Panc1 (cell line): ENCODE measurements at regions not wholly inside any gene's neighbourhood (a gene's known extent, or its start where the extent isn't known, plus 50 kb on each side); places are given as distances from the start of the nearest gene placed in this dataset.

Experiments used
- ATAC-seq: fragments of 200-7000 bp; cut with Tn5 transposase; 2 replicates; pipeline ENCODE4 v1.9.1; 2020; ENCODE audit warnings: mild to moderate bottlenecking, moderate library complexity
- BruUV-seq: library from RNA; stranded (reverse); fragments of 400-500 nt; replicated peaks from 2 replicates; lab custom pipeline; 2021; lab: Mats Ljungman, UMichigan
- CTCF ChIA-PET: fragments of 300-600 bp; sonication (Branson Sonifier 250); formaldehyde crosslinking; loops from one replicate; lab custom pipeline; 2022; ENCODE audit warnings: antibody characterized with exemption; lab: Charles Lee
- POLR2A ChIA-PET: fragments of 300-600 bp; sonication (Branson Sonifier 250); formaldehyde crosslinking; loops from one replicate; lab custom pipeline; 2022; ENCODE audit warnings: antibody characterized with exemption; lab: Charles Lee
- DNase-seq: peaks from one replicate; pipeline ENCODE4 v3.0.0-alpha.2; 2010; ENCODE audit warnings: low read depth, low spot score
- H3K27ac ChIP-seq: 2 replicates; pipeline ENCODE4 v1.5.1; 2011; ENCODE audit warnings: mild to moderate bottlenecking, low read length, inconsistent platforms
- H3K27me3 ChIP-seq: fragments of 200-500 bp; sonication (Bioruptor generic); 2 replicates; pipeline ENCODE4 v1.6.0; 2014; ENCODE audit warnings: low read length, inconsistent platforms; ENCODE audit not compliant: control insufficient read depth, insufficient read depth
- H3K36me3 ChIP-seq: fragments of 200-500 bp; sonication (Bioruptor generic); 2 replicates; pipeline ENCODE4 v1.5.1; 2014; ENCODE audit warnings: inconsistent platforms, mild to moderate bottlenecking, low read length, moderate library complexity; ENCODE audit not compliant: control insufficient read depth, insufficient read depth
- H3K4me1 ChIP-seq: 2 replicates; pipeline ENCODE4 v1.5.1; 2011; ENCODE audit warnings: inconsistent platforms, mild to moderate bottlenecking, low read length, moderate library complexity; ENCODE audit not compliant: control insufficient read depth, insufficient read depth
- H3K4me3 ChIP-seq, 2 experiments: 2 replicates each; pipeline ENCODE4 v1.5.1; 2011 to 2012; ENCODE audit warnings: low read depth in 2 of 2, low read length in 2 of 2, mild to moderate bottlenecking in 2 of 2, inconsistent platforms in 1 of 2, moderate library complexity in 1 of 2
- H3K9me3 ChIP-seq: fragments of 200-500 bp; sonication (Bioruptor generic); 2 replicates; pipeline ENCODE4 v1.5.1; 2014; ENCODE audit warnings: low read depth, mild to moderate bottlenecking, inconsistent platforms, low read length, moderate library complexity; ENCODE audit not compliant: control insufficient read depth, insufficient read depth
- CTCF ChIP-seq: fragments of 450-650 bp; IDR thresholded peaks from 2 replicates; pipeline ENCODE4 v1.5.1; 2017; ENCODE audit warnings: mild to moderate bottlenecking
- POLR2AphosphoS5 ChIP-seq: IDR thresholded peaks from 2 replicates; pipeline ENCODE4 v1.6.1; 2012; ENCODE audit warnings: mild to moderate bottlenecking, low read depth, low read length, moderate library complexity
- REST ChIP-seq, 2 experiments: IDR thresholded peaks; 2 replicates each; pipeline ENCODE4 v1.6.1; 2011 to 2012; ENCODE audit warnings: low read depth in 2 of 2, control low read depth in 1 of 2, low read length in 1 of 2, mild to moderate bottlenecking in 1 of 2, moderate library complexity in 1 of 2; ENCODE audit not compliant: insufficient read depth in 1 of 2
- SIN3A ChIP-seq: IDR thresholded peaks from 2 replicates; pipeline ENCODE4 v1.6.1; 2012; ENCODE audit warnings: low read depth, mild to moderate bottlenecking, low read length, moderate library complexity, borderline replicate concordance; ENCODE audit not compliant: insufficient read depth
- TCF7L2 ChIP-seq: IDR thresholded peaks from 2 replicates; pipeline ENCODE4 v1.6.1; 2011; ENCODE audit warnings: mild to moderate bottlenecking, low read depth, low read length, inconsistent platforms
- in situ Hi-C: cut with HindIII; loops from 2 replicates; pipeline ENCODE4 v1.10.0; 2016; ENCODE audit warnings: low sequenced_read_pairs, low pct_unique_long_range_greater_than_20kb
- intact Hi-C: fragments of 100-400 bp; cut with micrococcal nuclease; formaldehyde crosslinking; loops from one replicate; pipeline ENCODE4 v1.10.0; 2022; ENCODE audit not compliant: unreplicated experiment

DNA sequence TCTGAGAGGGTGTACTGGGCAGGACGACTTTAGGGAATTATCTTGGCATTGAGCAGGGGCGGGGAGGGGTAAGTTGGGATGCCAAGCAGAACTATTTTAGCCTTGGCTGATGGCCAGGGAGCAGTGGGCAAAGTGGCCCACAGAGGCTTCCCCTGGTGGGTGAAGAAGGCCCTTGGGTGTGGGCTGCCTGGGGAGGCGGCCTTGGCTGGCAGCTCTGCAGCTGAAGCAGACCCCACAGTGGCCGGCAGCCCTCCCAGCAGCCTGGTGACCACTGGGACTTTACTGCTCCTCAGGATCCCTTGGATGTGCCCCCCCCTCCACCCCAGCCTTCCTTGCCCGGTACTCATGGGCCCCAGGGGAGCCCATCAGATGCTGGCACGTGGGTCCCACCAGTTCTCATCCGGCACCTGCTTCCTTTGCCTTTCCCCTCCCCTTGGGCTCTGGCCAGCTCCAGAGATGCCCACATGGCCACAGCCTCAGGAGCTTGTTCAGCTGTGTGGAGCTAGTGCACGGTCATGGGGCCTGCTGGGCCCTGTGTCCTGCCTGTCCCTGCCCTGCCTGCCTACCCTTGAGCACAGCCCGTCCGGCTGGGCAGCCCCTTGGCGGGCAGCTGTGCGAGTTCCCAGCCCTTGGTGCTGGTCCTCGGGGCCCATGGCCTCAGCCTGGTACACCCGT, 122.1 kb upstream of the HS6ST1 start:
- DNase-seq (no peak), ATAC-seq (no peak)
- no peaks in the 10 kb centered on the region for H3K27me3 ChIP-seq
- TF ChIP-seq TCF7L2 (no peak), SIN3A (no peak), CTCF (no peak), POLR2AphosphoS5 (no peak), REST (IDR thresholded peaks at IDR 0.05; ENCODE audit: insufficient read depth in 1 of 2, low read depth in 2 of 2, low read length in 1 of 2) (no peak)
- no peak overlapping the region for H3K27ac ChIP-seq
- H3K9me3 ChIP-seq = no peaks in the 10 kb centered on the region
- in situ Hi-C loops = no loop called here
- no peak overlapping the region for H3K4me3 ChIP-seq
- ChIA-PET CTCF (no interaction called here), POLR2A (no interaction called here)
- no peaks in the 10 kb centered on the region for H3K4me1 ChIP-seq
- intact Hi-C loops = no loop called here
- H3K36me3 ChIP-seq = no peaks in the 10 kb centered on the region
- BruUV-seq = no TSS peak

DNA sequence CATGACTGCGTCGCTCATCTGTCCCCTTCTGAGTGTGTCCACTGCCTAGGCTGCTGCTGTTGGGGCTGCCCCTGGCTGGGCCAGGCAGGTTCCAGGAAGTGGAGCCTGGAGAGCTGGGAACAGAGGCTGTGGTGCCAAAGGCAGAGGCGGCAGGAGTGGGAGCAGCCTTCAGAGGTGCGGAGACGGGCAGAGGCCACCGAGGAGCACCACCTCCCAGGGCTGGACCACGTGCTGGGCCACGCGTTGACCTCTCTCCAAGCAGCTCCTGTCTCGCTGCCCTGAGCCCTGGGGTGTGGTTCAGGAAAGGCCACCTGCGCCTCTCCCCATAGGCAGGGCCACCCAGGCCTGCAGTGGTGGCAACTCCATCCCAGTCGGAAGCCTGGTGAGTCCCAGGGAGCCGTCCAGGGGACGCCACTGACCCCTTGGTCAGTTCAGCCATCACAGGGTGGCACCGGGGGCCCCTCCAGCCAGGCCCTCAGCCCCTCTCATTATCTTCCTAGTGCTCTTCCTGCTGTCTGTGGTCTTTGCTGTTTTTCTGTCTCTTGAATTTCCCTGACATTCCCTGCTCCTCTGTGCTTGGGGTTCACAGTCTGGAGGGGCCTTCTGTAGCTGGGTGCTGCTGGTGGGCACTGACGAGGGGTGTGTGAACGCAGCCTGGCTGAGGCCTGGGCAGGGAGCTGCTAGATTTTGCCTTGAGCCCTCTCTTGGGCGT, 122.8 kb upstream of the HS6ST1 start:
- POLR2A ChIA-PET = no interaction called here
- in situ Hi-C loops = no loop called here

More for the DNA sequence above, 122.8 kb upstream of the HS6ST1 start:
- H3K27me3 ChIP-seq = no peaks in the 10 kb centered on the region
- TF ChIP-seq CTCF (no peak), POLR2AphosphoS5 (no peak), TCF7L2 (no peak), SIN3A (no peak)
- no peak overlapping the region for H3K4me3 ChIP-seq
- BruUV-seq = no TSS peak
- H3K27ac ChIP-seq = no peak overlapping the region
- no peaks in the 10 kb centered on the region for H3K36me3 ChIP-seq
- DNase-seq = no peak
- no peaks in the 10 kb centered on the region for H3K4me1 ChIP-seq
- CTCF ChIA-PET = no interaction called here
- ATAC-seq = no peak
- no peaks in the 10 kb centered on the region for H3K9me3 ChIP-seq
- intact Hi-C loops = no loop called here
